Embryonic facial prominence (tissue), 1 donor: ENCODE measurements at regions not wholly inside any gene's neighbourhood (a gene's known extent, or its start where the extent isn't known, plus 50 kb on each side); places are given as distances from the start of the nearest gene placed in this dataset.

Source experiments
- DNase-seq: peaks from one replicate; pipeline ENCODE4 v3.0.0-alpha.2; 2016; ENCODE audit errors: extremely low spot score

GRCh38 chr6:74780831-74781230 is 425.0 kb downstream of the COL12A1 start:
- no peak for DNase-seq

- DNase-seq = no peak
Measured at GRCh38 chr6:74768738-74769137, 437.1 kb downstream of the COL12A1 start.

- DNase-seq = no peak
Measured at GRCh38 chr6:74768120-74768519, 437.7 kb downstream of the COL12A1 start.

- DNase-seq = no peak
Measured at GRCh38 chr6:74765486-74765885, 440.4 kb downstream of the COL12A1 start.

- no peak for DNase-seq
Measured at GRCh38 chr6:74764486-74764885, 441.4 kb downstream of the COL12A1 start.

GRCh38 chr6:74762841-74763240 is 443.0 kb downstream of the COL12A1 start:
- no peak for DNase-seq

- DNase-seq = no peak
Measured at GRCh38 chr6:74757813-74758212, 448.0 kb downstream of the COL12A1 start.

- DNase-seq = no peak
Measured at GRCh38 chr6:74756923-74757322, 448.9 kb downstream of the COL12A1 start.

GRCh38 chr6:74755778-74756177 is 450.1 kb downstream of the COL12A1 start:
- DNase-seq = no peak

GRCh38 chr6:74755196-74755595 is 450.7 kb downstream of the COL12A1 start:
- DNase-seq = no peak

- no peak for DNase-seq
Measured at GRCh38 chr6:74753883-74754600, 451.8 kb downstream of the COL12A1 start.

- no peak for DNase-seq
Measured at GRCh38 chr6:74752303-74752702, 453.6 kb downstream of the COL12A1 start.

GRCh38 chr6:74750826-74751225 is 455.0 kb downstream of the COL12A1 start:
- no peak for DNase-seq

GRCh38 chr6:74749211-74750147 is 456.4 kb downstream of the COL12A1 start:
- DNase-seq = no peak

- no peak for DNase-seq
Measured at GRCh38 chr6:74745670-74746069, 460.2 kb downstream of the COL12A1 start.

GRCh38 chr6:74742793-74743508 is 462.9 kb downstream of the COL12A1 start:
- no peak for DNase-seq

- no peak for DNase-seq
Measured at GRCh38 chr6:74741646-74742045, 464.2 kb downstream of the COL12A1 start.

GRCh38 chr6:74735304-74735703 is 470.5 kb downstream of the COL12A1 start:
- no peak for DNase-seq

GRCh38 chr6:74734901-74735300 is 471.0 kb downstream of the COL12A1 start:
- DNase-seq = no peak

- DNase-seq = no peak
Measured at GRCh38 chr6:74733830-74734620, 471.8 kb downstream of the COL12A1 start.

- DNase-seq = no peak
Measured at GRCh38 chr6:74731931-74732330, 473.9 kb downstream of the COL12A1 start.
